NCI-H1436 (cell line): ENCODE measurements at regions not wholly inside any gene's neighbourhood (a gene's known extent, or its start where the extent isn't known, plus 50 kb on each side); places are given as distances from the start of the nearest gene placed in this dataset.

Experiments
- DNase-seq: peaks from one replicate; lab custom pipeline; 2025; lab: John Stamatoyannopoulos, UW

DNA sequence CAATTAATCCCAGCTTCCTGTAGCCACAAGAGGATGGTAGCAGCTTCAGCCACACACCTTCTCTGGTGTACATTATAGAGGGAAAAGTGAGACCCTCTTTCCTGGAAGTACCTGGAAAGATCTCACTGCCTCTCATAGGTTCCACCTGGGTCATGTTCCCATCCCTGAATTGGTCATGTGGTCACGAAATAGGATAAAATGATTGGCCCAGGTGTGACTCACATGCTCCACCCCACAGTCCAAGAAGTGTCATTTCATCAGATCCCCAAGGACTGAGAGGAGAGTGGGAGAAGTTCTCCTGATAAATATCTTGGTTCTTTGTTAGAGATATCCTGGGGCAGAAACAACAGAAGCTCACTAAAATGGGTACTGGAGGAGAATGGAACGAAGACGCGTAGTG, 142.4 kb downstream of the QRSL1 start:
- DNase-seq = no peak

DNA sequence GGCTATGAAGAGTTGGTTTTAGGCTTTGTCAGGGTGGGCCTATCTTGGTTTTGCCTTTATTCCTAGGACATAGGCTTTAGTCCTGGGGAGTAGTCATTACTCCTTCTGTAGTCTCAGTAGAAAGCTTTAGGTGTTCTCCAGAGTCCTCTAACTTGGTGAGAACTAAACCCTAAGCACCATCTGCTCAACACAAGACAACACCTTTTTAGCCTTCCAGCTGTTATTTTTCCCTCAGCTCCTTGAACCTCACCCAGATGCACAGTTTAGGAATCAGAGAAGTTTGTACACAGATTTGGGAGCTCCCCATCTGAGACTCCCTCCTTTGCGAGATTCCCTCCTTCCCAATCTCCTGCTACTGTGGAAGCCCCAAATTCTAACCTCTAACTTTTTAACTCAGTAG, 141.3 kb downstream of the QRSL1 start:
- DNase-seq = no peak

DNA sequence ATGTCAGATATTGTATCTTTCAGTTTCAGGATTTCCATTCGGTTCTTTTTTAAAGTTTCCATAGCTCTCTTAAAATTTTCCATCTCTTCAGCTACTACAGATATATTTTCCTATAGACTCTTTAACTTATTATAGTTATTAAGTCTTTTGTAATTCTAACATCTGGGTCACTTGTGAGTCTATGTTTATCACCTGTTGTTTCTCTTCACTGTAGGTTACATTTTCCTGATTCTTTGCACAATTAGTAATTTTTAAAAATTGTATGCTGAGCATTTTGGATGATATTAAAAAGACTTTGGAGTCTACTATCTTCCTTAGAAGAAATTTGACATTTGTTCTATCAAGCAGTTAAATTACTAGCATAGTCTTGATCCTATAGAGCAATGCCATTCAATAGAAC, 140.7 kb downstream of the QRSL1 start:
- no peak for DNase-seq

DNA sequence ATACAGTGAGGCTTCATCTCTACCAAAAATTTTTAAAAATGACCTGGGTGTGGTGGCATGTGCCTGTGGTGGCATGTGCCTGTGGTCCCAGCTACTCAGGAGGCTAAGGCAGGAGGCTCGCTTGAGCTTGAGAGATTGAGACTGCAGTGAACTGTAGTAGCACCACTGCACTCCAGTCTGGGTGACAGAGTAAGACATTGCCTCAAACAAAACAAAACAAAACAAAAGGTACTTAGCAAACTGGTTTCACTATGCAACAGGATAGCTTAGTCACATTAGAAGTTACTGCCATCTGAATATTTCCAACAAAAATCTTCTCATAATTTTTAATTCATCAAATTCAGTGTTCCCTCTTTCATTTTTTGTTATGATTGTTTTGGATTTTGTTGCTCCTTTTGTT, 137.9 kb downstream of the QRSL1 start:
- no peak for DNase-seq

DNA sequence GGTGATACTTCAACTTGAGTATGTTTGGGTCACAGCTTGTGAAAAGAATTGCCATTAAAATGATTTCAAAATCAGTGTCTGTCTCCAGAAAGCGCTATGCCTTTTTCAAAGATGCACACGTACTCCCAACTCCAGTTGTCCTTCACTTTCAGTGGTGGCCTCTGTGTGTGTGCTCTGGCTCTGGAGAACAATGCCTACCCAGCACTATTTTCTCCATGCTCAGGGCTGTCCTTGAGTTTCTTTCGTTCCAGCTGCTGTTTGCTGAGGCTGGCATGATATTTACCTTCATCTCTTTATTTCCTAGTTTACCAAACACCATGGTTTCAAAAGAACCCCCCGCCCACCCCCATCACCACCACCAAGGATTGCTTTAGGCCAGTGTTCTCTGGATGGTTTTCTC, 136.8 kb downstream of the QRSL1 start:
- no peak for DNase-seq

DNA sequence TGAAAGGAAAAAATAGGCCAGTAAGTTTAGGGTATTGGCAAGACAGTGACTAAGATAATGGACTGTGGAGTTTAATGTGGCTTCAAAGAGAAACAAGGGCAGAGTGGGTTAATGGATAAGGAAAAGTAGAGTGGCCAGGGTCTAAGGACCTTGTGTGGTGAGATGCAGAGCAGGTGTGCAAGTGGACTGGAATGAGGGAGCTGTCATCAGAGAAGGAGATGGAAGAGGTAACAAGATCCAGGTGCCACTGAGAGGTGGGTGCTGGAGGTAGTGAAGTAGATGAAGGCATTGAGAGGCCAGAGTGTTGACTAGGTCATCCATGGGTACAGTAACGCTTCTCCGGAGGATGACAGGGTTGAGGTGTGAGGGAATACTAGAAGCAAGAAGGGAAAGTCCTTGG, 136.1 kb downstream of the QRSL1 start:
- DNase-seq = no peak

DNA sequence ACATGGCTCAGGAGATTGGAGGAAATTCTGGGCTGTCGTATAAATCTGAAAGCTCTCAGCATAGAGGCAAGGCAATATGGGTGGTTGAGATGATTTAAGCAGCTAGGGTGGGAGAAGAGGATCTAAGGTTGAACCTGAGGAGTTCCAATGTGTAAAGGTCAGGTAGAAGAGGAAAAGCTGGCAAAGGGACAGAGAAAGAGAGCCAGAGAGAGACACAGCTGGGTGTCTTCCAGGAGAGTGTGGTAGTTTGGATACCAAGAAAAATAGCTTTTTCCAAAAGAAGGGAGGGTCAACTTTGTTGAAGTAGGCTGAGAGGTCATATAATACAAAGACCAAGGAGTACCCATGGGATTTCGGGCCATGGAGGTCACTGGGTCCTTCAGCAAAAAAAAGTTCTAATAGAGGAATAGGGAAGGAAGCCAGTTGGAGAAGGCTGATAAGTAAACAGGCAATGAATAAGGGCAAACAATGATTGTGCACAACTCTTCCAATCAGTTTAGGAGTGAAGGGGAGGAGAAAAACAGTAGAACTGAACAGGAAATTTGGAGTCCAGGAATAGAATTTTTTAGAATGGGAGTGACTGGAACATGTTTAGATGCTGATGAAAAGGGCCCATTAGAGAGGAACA, 135.1 kb downstream of the QRSL1 start:
- DNase-seq = no peak

DNA sequence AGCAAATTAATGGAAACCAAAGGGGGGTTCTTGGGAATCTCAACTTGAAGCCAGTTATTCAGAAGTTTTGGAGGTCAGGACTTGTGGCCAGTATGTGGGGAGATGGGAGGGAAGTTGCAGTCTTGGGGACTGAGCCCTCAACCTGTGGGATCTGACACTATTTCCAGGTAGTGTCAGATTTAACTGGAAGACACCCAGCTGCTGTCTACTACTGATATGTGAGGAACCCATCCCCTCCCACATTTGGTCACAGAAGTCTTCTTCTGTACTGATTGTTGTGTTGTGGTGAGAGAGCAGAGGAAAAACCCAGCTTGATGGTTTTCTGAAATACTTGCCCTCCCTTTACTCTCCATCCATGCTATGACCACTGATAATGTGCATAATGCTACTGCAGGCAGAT, 134.0 kb downstream of the QRSL1 start:
- no peak for DNase-seq

DNA sequence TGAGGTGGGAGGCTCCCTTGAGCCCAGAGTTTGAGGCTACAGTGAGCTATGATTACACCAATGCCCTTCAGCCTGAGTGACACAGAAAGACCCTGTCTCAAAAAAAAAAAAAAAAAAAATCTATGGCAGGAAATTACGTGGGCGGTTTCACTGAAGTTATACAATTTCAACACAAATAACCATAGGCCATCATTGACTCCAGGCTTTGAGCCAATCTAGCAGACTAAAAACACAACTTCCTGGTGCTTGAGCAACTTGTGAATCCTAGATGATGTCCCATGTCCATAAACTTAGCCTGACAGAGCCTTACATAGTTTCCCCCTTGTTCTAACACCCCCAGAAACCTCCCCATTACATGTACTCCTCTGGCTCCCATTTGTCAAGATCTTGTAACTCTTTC, 131.8 kb downstream of the QRSL1 start:
- DNase-seq = no peak

DNA sequence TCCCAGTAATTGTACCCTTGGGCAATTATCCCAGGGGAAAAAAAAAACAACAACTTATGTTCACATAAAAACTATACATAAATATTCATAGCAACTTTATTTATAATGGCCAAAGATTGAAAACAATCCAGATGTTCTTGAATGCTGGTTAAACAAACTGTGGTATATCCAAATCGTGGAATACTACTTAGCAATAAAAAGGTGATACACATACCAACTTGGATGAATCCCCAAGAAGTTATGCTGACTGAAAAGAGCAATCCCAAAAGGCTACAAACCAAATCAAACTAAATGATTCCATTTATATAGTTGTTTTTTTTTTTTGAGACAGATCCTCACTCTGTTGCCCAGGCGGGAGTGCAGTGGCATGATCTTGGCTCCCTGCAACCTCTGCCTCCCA, 129.7 kb downstream of the QRSL1 start:
- DNase-seq = no peak

DNA sequence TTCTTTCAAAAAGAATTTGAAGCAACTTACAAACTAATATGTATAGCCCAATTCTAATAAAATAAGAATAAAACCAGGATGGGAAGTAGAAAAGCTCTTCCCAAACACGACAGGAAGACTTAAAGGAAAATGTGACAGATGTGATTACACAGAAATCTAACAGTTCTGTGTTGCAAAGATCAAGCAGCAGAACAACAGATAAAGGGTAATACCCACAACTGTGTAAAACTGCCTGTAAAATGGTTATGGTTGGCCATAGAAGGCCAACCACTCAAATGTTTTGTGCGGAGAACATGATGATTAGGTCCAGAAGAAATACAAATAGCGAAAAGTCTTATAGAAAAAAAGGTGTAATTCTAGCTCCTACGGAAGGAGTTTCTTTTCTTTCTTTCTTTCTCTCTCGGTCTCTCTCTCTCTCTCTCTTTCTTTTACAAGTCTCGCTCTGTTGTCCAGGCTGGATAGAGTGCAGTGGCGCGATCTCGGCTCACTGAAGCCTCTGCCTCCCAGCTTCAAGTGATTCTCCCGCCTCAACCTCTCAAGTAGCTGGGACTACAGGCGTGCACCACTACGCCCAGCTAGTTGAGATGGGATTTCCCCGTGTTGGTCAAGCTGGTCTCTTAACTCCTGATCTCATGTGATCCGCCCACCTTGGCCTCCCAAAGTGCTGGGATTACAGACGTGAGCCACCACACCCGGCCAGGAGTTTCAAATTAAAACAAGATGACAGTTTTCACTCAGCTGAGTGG, 128.5 kb downstream of the QRSL1 start:
- no peak for DNase-seq

DNA sequence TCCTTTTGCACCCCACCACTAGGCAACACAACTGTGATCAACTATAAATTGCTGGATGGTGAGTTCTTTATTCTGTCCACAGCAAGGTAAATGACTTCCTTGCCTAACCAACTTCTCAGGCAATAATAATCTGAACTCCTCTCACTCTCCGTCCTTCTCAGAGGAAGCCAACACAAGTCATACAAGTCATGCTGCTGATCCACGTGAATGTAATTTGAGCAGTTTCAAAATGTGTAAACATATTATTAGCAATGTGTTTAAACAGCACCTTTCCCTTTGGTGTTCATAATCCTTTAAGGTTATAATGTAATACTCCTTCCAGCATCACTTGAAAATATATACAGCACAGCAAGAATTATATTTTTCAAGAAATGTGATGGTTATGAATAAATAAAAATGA, 127.9 kb downstream of the QRSL1 start:
- DNase-seq = peak; percentile 56

DNA sequence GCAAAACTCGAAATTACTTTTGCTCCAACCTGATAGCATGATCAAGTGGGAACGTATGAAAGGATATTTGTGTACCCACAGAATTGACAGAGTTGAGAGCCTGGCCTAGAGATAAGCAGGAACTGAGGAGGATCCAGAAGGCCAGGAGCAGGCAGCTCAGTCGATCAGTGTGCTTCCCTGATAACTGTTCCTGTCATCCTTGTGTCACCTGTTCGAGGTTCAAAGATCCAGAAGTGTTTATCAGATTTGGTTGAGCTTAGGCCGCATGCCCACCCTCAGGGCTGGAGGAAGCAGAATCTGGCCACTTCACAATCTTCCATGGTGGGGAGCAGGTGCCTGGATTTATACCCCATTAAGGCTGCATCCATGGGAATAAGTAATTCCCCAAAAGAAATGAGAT, 124.8 kb downstream of the QRSL1 start:
- DNase-seq = no peak

DNA sequence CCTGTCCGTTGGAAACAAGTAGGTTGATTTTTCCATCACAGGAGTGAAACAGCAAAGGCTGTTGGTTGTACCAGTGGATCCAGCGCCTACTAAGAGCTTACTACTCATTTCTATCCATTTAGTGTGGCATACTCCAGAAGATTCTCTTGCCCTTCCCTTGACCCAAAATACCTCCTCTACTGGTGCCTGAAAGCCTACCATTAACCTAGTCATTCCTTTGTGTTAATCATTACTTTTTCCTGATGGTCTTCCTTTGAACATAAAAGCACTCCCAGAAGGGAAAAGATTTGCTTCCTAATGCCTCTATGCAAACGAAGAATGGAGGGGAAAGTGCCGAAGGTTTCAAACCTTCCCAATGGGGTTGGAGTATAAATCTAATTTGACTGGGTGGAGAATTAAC, 123.3 kb downstream of the QRSL1 start:
- DNase-seq = no peak

DNA sequence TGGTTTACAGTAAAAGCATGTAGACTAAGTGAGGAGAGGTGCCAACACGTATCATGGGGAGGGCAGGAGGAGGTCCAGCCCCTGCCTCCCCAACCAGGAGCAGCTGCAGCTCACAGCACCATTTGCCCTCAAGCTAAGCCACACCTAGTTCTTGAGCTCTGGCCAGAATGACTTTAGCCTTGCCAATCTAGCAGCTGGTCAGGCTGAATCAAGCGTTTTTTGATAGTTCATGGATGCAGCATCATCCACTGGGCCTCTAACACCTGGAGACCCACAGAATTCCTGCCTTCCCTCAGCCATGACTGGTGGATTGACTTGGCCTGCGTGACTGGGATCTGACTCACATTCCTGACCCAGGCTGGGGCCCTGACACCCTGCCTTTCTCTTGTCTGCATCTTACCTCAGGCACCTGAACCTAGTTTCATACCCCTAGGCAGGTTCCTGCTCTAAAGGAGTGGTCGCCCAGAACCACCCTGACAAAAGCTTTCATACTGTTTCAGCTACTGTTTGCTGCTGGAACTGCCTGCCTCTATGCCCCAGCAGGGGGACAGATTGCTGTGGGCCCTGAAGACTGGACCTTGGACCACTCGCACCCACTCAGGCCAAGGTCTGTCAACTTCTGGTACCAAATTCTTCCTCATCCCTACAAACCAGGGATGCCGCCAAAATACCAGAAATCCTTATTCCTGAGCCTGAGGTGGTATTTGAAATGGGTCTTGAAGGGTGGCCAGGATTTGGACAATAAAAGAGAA, 122.3 kb downstream of the QRSL1 start:
- no peak for DNase-seq

DNA sequence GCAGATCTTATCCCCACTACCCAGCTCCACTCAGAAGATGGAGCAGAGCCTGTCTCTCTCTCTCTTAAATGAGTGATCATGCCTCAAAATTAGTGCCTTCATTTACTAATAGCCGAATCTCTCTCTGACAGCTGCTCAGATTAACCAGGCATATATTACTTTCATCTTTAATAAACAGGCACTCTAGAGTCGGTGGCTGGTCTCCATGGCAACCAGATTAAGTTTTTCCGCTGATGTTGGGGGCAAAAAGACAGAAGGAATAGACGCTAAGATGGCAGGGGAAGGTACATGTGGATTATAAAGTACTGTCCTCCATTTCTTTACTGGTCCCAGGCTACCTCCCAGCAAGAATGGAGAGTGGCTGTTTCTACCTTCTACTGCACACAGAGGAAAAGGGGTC, 121.6 kb downstream of the QRSL1 start:
- DNase-seq = no peak

DNA sequence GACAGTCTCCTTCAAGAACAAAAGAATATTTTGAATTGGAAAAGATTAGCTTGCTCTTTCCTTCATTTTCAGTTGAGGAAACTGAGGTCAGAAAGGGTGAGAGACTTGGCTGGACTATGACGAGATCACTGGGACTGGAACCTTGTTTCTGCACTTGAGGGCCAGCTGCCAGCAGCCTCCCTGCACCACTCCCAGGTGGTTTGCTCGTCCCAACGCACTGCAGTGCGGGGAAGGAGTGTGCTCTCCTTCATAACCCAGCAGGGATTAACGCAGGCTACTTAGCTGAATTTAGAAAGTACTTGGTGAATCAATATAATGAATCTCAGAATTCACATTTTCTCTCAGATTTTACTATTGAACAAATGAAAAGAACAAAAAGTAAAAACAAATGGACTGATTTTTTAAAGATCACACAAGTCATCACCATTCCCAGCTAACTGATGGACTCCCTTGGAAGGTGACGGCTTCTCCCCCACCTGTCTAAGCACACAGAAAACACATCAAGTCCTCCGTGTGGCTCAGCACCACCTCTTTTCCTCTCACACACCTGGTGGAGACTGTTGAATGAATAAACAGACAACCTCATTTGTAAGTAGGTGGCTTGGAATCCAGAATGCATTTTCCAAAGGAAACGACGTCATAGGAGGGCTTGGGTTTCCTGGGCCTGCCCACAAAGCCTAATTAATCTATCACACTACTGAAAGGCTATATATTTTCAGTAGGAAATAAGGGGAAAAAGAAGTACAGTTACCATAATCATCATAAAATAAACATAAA, 121.0 kb downstream of the QRSL1 start:
- DNase-seq = peak; percentile 84

DNA sequence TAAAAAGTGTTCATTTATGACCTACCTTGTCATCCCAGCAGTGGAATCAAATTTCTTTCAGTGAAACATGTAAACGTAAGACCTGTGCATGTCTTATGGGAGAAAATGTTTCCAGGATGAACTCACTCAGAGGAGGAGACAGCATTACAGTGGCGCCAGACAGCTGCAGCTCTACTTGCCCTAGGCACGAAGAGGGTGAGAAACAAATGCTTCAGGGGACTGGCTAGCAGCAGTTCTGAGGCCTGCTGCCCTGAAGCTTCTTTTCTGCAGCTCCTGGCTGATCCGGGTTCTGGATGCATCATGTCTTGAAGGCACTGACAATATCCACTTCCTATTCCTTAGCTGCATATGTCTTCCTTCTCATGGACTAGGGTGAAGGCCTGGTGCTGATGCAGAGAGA, 120.2 kb downstream of the QRSL1 start:
- DNase-seq = peak; percentile 18

DNA sequence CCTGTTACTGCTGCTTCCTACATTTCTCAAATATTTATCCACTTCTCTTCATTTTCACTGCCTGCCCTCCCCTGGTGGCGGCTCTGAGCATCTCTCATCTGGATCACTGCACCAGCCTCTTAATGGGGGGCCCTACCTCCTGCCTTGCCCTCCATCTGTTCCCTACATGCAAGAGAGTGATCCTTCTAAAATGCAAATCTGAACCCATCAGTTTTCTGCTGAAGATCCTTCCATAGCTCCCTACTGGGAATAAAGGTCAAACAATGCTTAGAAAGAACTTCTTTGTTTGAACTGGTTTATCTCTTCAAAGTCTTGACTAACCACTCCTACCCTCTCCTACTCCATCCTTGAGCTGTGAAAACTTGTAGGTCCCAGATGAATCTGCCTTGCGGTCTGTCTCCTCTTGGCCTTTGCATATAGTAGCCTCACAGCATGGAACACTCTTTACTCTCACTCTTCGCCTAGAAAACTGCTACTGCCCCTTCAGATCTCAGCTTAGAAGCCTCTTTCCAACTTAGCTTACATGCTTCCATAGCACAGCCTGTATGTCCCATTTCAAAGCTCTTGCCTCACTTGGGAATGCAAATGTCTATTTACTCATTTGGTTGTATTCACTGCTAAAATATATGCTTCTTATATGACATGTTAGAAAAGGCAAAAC, 119.3 kb downstream of the QRSL1 start:
- DNase-seq = no peak

DNA sequence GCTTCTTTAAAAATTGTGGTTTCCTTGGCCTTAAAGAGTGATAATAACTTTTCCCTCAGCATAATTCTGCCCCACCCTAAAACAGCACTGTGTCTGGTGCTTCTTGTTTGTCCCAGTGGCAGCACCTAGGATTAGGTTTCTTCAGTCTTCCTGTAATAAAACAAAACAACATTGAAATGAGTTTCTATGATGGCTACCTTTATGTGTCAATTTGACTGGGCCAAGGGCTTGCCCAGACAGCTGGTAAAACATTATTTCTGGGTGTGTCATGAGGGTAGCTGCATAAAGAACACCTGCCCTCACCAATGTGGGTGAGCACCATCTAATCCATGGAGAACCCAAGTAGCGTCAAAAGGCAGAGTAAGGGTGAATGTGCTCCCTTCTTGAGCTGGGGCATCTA, 117.8 kb downstream of the QRSL1 start:
- DNase-seq = peak; percentile 40

DNA sequence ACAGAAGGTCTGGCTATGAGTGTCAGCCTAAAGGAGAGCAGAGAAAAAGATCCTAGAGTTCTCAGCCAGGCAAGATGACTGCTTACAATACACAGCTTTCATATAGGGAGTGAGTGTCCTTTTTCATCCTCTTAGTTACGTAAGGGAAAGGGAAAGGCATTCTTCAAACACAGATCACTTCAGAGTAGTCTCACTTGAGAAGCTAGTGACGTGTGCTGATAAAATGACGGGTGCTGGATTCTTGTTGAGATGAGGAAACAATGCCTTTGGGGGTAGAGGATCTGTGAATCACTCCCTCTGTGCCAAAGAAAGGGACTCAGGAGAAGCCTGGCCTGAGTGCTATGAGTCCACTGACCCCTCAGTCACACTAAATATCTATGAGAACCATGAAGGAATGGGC, 117.3 kb downstream of the QRSL1 start:
- DNase-seq = peak; percentile 71
